WERI-Rb-1 (cell line): ENCODE measurements at regions not wholly inside any gene's neighbourhood (a gene's known extent, or its start where the extent isn't known, plus 50 kb on each side); places are given as distances from the start of the nearest gene placed in this dataset.

ENCODE experiments used
- DNase-seq: peaks from one replicate; pipeline ENCODE4 v3.0.0-alpha.2; 2020
- H3K27ac ChIP-seq: fragments of 250-450 bp; sonication (Bioruptor Pico); 2 replicates; pipeline ENCODE4 v1.5.1; 2020; ENCODE audit warnings: mild to moderate bottlenecking, moderate library complexity
- H3K27me3 ChIP-seq: fragments of 250-450 bp; sonication (Bioruptor Pico); 2 replicates; pipeline ENCODE4 v1.5.1; 2021; ENCODE audit warnings: mild to moderate bottlenecking, low read depth, moderate library complexity; ENCODE audit not compliant: insufficient read depth, severe bottlenecking
- H3K36me3 ChIP-seq: fragments of 250-450 bp; sonication (Bioruptor Pico); 2 replicates; pipeline ENCODE4 v1.5.1; 2020; ENCODE audit warnings: mild to moderate bottlenecking, moderate library complexity
- H3K4me3 ChIP-seq: 2 replicates; pipeline ENCODE4 v1.5.1; 2011; ENCODE audit warnings: low read depth, mild to moderate bottlenecking, control low read depth, low read length
- H3K9me3 ChIP-seq: fragments of 250-450 bp; sonication (Bioruptor Pico); 2 replicates; pipeline ENCODE4 v1.5.1; 2021; ENCODE audit warnings: mild to moderate bottlenecking, moderate library complexity; ENCODE audit not compliant: severe bottlenecking
- TF ChIP-seq, protein P1 (sequence below): IDR thresholded peaks from 2 replicates; pipeline ENCODE4 v1.5.1; 2011; ENCODE audit warnings: low read depth, mild to moderate bottlenecking, control low read depth, inconsistent platforms, low read length

DNA sequence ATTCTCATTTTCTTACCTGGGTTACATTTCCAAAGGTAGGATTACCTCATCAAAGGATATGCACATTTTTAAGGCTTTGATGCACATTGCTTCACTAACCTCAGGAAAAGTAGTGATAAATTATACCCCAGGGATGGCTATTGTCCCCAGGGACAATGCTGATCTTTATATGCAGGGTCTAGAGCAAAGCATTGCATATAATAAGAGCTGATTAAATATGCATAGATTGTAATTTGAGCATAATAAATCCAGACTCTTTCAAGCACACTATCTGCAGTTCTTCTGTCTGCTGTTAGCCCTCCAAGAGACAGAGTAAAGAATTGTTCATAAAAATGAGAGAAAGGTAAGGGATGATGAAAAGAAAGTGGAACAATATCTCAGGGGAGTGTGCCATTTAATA is 57.3 kb upstream of the SYT13 start:
- no peak overlapping the region for H3K4me3 ChIP-seq
- H3K27ac ChIP-seq, result no peak overlapping the region
- no peak for DNase-seq
- H3K27me3 ChIP-seq, result no peaks in the 10 kb centered on the region
- no peaks in the 10 kb centered on the region for H3K9me3 ChIP-seq
- no peaks in the 10 kb centered on the region for H3K36me3 ChIP-seq
- TF ChIP-seq, protein P1, sequence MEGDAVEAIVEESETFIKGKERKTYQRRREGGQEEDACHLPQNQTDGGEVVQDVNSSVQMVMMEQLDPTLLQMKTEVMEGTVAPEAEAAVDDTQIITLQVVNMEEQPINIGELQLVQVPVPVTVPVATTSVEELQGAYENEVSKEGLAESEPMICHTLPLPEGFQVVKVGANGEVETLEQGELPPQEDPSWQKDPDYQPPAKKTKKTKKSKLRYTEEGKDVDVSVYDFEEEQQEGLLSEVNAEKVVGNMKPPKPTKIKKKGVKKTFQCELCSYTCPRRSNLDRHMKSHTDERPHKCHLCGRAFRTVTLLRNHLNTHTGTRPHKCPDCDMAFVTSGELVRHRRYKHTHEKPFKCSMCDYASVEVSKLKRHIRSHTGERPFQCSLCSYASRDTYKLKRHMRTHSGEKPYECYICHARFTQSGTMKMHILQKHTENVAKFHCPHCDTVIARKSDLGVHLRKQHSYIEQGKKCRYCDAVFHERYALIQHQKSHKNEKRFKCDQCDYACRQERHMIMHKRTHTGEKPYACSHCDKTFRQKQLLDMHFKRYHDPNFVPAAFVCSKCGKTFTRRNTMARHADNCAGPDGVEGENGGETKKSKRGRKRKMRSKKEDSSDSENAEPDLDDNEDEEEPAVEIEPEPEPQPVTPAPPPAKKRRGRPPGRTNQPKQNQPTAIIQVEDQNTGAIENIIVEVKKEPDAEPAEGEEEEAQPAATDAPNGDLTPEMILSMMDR, result no peak

- no peaks in the 10 kb centered on the region for H3K27me3 ChIP-seq
- TF ChIP-seq, protein P1, result no peak
- no peaks in the 10 kb centered on the region for H3K9me3 ChIP-seq
- no peak for DNase-seq
- H3K27ac ChIP-seq, result no peak overlapping the region
- no peak overlapping the region for H3K4me3 ChIP-seq
- no peaks in the 10 kb centered on the region for H3K36me3 ChIP-seq
Observed at GRCh38 chr11:45341372-45341771, 55.2 kb upstream of the SYT13 start.

DNA sequence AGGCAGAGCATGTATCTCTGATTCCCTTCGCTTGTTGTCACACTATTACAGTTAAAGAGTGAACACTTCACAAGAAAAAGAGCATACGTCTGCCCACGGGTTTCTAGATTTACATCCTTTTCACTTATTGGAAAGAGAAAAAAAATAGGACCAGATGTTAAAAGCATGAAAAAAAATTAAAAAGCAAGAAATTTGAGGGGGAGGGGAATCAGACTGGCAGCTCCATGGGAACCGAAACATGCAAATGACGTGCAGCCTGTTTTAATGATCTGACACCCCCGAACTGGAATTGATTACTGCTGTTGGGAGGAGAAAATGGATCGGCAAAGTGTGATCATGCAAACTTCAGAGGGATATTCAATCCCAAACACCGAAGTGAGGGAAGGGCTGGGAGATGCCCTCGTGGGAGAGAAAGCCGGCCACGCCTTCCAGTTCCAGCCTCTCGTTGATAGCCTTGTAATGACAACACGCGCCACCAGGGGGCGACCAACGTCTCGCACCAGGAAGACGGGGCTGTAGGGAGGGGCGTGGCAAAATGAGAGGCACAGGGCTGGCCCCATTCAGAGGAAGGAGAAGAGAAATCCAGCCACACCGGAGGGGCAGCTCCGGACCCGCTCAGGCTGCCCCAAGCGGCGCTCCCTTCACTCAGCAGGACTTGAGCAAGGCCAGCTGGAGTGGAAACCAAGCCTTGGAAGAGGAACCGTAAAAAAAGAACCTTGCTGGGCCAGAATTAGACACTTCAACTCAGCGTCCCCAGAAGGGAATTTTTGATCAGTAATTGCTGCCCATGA is 53.8 kb upstream of the SYT13 start:
- TF ChIP-seq, protein P1, result peak; percentile 86
- peak overlapping the region; percentile 12; the same call in 1 of the 2 replicates for H3K4me3 ChIP-seq

DNA sequence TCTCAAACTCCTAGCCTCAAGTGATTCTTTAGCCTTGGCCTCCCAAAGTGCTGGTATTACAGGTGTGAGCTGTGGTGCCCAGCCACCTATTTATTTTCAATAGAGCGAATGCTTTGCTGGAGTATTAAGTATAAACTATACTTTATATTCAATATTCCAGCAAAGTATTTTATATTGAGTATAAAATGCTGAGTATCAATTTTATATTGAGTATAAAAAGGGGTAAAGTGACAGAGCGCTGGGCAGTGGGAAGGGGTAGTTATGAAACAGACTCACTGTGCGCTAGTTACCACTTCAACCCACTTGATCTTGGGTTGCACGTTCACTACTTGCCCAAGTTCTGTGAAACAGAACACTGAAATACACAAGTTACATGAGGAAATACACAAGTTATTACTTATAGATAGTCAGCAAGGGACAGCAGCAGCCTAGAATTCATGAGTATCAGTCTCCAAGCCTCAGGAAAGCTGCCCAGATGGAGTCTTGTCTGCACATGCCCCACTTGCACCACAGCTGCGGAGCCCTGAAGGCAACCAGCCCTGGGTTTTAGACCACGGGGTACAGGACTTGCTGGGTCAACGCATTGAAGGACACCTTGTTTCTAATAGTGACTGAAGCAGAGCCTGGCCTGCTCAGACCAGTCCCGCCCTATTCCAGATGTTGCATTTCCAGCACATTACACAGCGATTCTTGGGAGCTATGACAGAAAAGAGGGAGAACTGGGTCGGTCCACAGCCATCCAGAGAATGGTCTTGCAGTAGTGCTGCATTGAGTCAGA is 51.6 kb upstream of the SYT13 start:
- no peak for DNase-seq
- H3K4me3 ChIP-seq, result no peak overlapping the region
- TF ChIP-seq, protein P1, result no peak
- no peaks in the 10 kb centered on the region for H3K27me3 ChIP-seq
- H3K9me3 ChIP-seq, result no peaks in the 10 kb centered on the region
- no peak overlapping the region for H3K27ac ChIP-seq
- no peaks in the 10 kb centered on the region for H3K36me3 ChIP-seq

More for the DNA sequence above, 53.8 kb upstream of the SYT13 start:
- DNase-seq, result peak; percentile 98
- no peaks in the 10 kb centered on the region for H3K9me3 ChIP-seq
- H3K27me3 ChIP-seq, result no peaks in the 10 kb centered on the region
- H3K36me3 ChIP-seq, result no peaks in the 10 kb centered on the region
- H3K27ac ChIP-seq, result 0 out of 2 replicates have a peak overlapping the region, but pooled peaks have one; percentile 1

- H3K27ac ChIP-seq, result no peak overlapping the region
Observed at GRCh38 chr11:45336136-45336535, 50.0 kb upstream of the SYT13 start.

More at GRCh38 chr11:45336136-45336535, 50.0 kb upstream of the SYT13 start:
- Histone ChIP-seq H3K27me3 (no peaks in the 10 kb centered on the region), H3K9me3 (no peaks in the 10 kb centered on the region), H3K4me3 (no peak overlapping the region), H3K36me3 (no peaks in the 10 kb centered on the region)
- TF ChIP-seq, protein P1, result no peak
- no peak for DNase-seq
